Pancreas (tissue), 10 donors: ENCODE measurements at regions not wholly inside any gene's neighbourhood (a gene's known extent, or its start where the extent isn't known, plus 50 kb on each side); places are given as distances from the start of the nearest gene placed in this dataset.

Source experiments
- ATAC-seq, 4 donors: fragments of 200-7000 bp; cut with Tn5 transposase; one replicate each; pipeline versions ENCODE4 v1.8.0 to v1.9.1; 2020; ENCODE audit warnings: mild to moderate bottlenecking in 4 of 4, moderate library complexity in 4 of 4
- DNase-seq, 6 donors: peaks; one replicate each; pipeline ENCODE4 v3.0.0-alpha.2; 2020
- FAIRE-seq: peaks from 2 replicates; lab custom pipeline; 2012; peaks lifted over from hg19 to GRCh38; lab: Jason Lieb, UNC
- H3K27ac ChIP-seq, 4 donors: fragments of 200-600 bp; sonication (generic); 1 replicate in 3 of 4; 2 replicates in 1 of 4; pipeline versions ENCODE4 v1.5.0 to v1.8.0; 2020
- H3K27me3 ChIP-seq, 4 donors: fragments of 200-600 bp; one replicate each; pipeline ENCODE4 v1.8.0; 2021
- H3K36me3 ChIP-seq, 3 donors: fragments of 200-600 bp; sonication (generic) in 1 of 3; one replicate each; pipeline versions ENCODE4 v1.5.0 to v1.8.0; 2020 to 2021
- H3K4me1 ChIP-seq, 3 donors: fragments of 200-600 bp; one replicate each; pipeline ENCODE4 v1.8.0; 2021
- H3K4me3 ChIP-seq, 4 donors: fragments of 200-600 bp; sonication (generic) in 2 of 4; one replicate each; pipeline versions ENCODE4 v1.5.0 to v1.8.0; 2020 to 2021
- H3K9me3 ChIP-seq, 4 donors: fragments of 200-600 bp; one replicate each; pipeline ENCODE4 v1.8.0; 2021
- WGBS, 2 donors: extraction: QIAGEN DNeasy Blood & Tissue Kit; methylation state at CpG; one replicate each; pipeline ENCODE4 v1.1.7; 2013; 5-methylcytosine and 5-hydroxymethylcytosine counted together
- intact Hi-C, 3 donors: fragments of 100-400 bp; cut with DNase I; formaldehyde crosslinking; loops; one replicate each; pipeline versions ENCODE4 v1.11.1 to v1.14.2; 2022
- TF ChIP-seq, protein P1 (sequence below), 4 donors: fragments of 200-600 bp; sonication (generic) in 3 of 4; IDR thresholded peaks; one replicate each; pipeline versions ENCODE4 v1.5.0 to v1.8.0; 2021; ENCODE audit warnings: antibody characterized with exemption in 4 of 4
- donor health status: healthy with polysubstance abuse.
- donor health status: DM: no; HTN: no; CAD: no; lungs with moderate emphysema.
- donor health status: DM: no; HTN: no; CAD: no.
- donor health status: control.
- donor health status: control.
- donor health status: Bipolar disorder and iron deficiency.
- donor health status: DM: yes; HTN: yes; CAD: no.
- donor health status: DM: no; HTN: no; CAD: no.
- donor health status: DM: no; HTN: no; CAD: no.
- donor health status: DM: yes; HTN: yes; CAD: no.

DNA sequence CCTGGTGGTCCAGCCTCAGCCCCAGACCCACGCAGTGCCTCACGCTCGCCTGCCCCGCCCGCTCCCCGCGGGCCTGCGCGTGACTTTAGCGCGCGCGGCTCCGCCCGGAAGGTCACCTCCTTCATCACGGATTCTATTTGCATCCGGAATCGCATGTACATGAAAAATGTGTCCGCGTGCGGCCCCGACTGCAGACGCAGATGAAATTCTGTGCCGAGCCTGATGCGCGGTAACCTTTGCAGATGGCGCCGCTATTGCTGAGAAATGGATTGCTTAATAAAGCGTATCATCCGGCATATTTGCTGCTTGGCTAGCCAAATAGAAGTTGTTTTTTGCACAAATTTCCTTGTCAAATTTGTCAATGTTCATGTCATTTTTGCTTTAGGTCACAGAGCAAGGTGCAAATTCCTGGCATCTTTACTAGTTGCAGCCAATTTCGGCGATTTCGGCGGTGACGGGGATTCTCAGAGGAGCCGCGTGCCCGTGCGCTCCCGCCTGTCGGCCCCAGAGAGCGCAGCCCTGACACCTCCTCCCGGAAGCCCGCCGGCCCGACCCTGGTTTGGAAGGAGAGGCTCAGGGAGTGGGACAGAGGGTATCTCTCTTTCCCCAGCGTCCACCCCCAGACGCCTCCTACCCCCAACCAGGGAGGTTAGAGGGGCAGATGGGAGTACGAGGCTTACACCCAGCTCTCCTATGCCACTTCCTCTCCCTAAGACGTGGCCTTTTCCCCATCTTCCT lies 85.9 kb upstream of the PAX2 start:
- Histone ChIP-seq H3K9me3 (no peaks in the 10 kb centered on the region), H3K4me3 (no peak overlapping the region), H3K36me3 (no peaks in the 10 kb centered on the region), H3K27ac (no peak overlapping the region), H3K27me3 (peaks cover 3 to 65% (median 15%) of the 10 kb centered on the region in 4 donors), H3K4me1 (peaks cover 0 to 4% (median 0%) of the 10 kb centered on the region in 3 donors)
- intact Hi-C loops: no loop called here
- no peak for DNase-seq
- ATAC-seq: no peak
- WGBS, 2 donors: 5 to 6% methylated on average over 49 to 50 of the region's 50 CpGs
- TF ChIP-seq, protein P1, sequence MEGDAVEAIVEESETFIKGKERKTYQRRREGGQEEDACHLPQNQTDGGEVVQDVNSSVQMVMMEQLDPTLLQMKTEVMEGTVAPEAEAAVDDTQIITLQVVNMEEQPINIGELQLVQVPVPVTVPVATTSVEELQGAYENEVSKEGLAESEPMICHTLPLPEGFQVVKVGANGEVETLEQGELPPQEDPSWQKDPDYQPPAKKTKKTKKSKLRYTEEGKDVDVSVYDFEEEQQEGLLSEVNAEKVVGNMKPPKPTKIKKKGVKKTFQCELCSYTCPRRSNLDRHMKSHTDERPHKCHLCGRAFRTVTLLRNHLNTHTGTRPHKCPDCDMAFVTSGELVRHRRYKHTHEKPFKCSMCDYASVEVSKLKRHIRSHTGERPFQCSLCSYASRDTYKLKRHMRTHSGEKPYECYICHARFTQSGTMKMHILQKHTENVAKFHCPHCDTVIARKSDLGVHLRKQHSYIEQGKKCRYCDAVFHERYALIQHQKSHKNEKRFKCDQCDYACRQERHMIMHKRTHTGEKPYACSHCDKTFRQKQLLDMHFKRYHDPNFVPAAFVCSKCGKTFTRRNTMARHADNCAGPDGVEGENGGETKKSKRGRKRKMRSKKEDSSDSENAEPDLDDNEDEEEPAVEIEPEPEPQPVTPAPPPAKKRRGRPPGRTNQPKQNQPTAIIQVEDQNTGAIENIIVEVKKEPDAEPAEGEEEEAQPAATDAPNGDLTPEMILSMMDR (IDR thresholded peaks at IDR 0.05): no peak
- FAIRE-seq: no peak

- FAIRE-seq: no peak
These were observed 85.0 kb upstream of the PAX2 start for GRCh38 chr10:100660365-100660764.

GRCh38 chr10:100660945-100661344 lies 84.4 kb upstream of the PAX2 start:
- FAIRE-seq (no peak), ATAC-seq (no peak), DNase-seq (no peak)
- Histone ChIP-seq H3K27ac (no peak overlapping the region), H3K27me3 (peaks cover 3 to 57% (median 15%) of the 10 kb centered on the region in 4 donors), H3K4me3 (no peak overlapping the region), H3K4me1 (peaks cover 0 to 4% (median 0%) of the 10 kb centered on the region in 3 donors), H3K36me3 (no peaks in the 10 kb centered on the region), H3K9me3 (no peaks in the 10 kb centered on the region)
- TF ChIP-seq, protein P1 (IDR thresholded peaks at IDR 0.05): no peak
- intact Hi-C loops: no loop called here
- 28 to 32% methylated on average over 3 of the region's 3 CpGs for WGBS, 2 donors

More at GRCh38 chr10:100660365-100660764, 85.0 kb upstream of the PAX2 start:
- no peak for ATAC-seq
- Histone ChIP-seq H3K4me3 (no peak overlapping the region), H3K27me3 (peaks cover 3 to 58% (median 15%) of the 10 kb centered on the region in 4 donors), H3K27ac (no peak overlapping the region), H3K36me3 (no peaks in the 10 kb centered on the region), H3K9me3 (no peaks in the 10 kb centered on the region), H3K4me1 (peaks cover 0 to 4% (median 0%) of the 10 kb centered on the region in 3 donors)
- TF ChIP-seq, protein P1 (IDR thresholded peaks at IDR 0.05): no peak
- WGBS, 2 donors: 30 to 31% methylated on average over 6 of the region's 6 CpGs
- DNase-seq: no peak
- intact Hi-C loops: no loop called here

GRCh38 chr10:100661520-100661919 lies 83.9 kb upstream of the PAX2 start:
- TF ChIP-seq, protein P1 (IDR thresholded peaks at IDR 0.05): no peak

DNA sequence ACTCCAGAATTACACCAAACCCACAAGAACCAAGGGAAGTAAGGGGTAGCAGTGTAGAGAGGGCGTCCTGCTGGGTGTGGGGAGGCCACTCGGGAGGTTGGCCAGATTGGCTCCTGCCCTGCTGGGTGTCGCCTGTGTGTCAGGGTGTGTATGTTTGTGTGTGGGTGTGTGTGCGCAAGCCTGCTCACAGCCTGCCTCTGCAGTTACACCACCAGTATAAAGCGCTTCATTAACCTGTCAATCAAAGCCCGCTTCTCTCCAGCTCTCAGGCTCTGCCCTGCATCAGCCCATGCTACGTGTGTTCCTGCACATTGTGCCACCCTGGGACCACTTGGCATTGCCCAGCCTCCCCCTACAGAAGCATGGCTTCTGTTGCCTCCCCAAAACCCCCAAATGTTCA lies 83.3 kb upstream of the PAX2 start:
- no peak for ATAC-seq
- DNase-seq: no peak
- intact Hi-C loops: no loop called here
- H3K4me1 ChIP-seq: no peaks in the 10 kb centered on the region
- TF ChIP-seq, protein P1 (IDR thresholded peaks at IDR 0.05): no peak
- no peaks in the 10 kb centered on the region for H3K36me3 ChIP-seq
- no peak overlapping the region for H3K4me3 ChIP-seq
- peaks cover 3 to 49% (median 15%) of the 10 kb centered on the region in 4 donors for H3K27me3 ChIP-seq
- no peak overlapping the region for H3K27ac ChIP-seq
- no peak for FAIRE-seq
- no peaks in the 10 kb centered on the region for H3K9me3 ChIP-seq
- 63 to 75% methylated on average over 6 to 7 of the region's 7 CpGs for WGBS, 2 donors

More at GRCh38 chr10:100661520-100661919, 83.9 kb upstream of the PAX2 start:
- Histone ChIP-seq H3K27me3 (peaks cover 3 to 53% (median 15%) of the 10 kb centered on the region in 4 donors), H3K4me1 (no peaks in the 10 kb centered on the region), H3K27ac (no peak overlapping the region), H3K36me3 (no peaks in the 10 kb centered on the region), H3K4me3 (no peak overlapping the region), H3K9me3 (no peaks in the 10 kb centered on the region)
- ATAC-seq (no peak), FAIRE-seq (no peak), DNase-seq (no peak)
- intact Hi-C loops: no loop called here
- 40 to 48% methylated on average over 13 of the region's 13 CpGs for WGBS, 2 donors
